ENCODE measurements at regions not wholly inside any gene's neighbourhood (a gene's known extent, or its start where the extent isn't known, plus 50 kb on each side); places are given as distances from the start of the nearest gene placed in this dataset.

GRCh38 chr16:6576606-6577005 lies 756.0 kb upstream of the RBFOX1 start:
- TF ChIP-seq, protein P1, sequence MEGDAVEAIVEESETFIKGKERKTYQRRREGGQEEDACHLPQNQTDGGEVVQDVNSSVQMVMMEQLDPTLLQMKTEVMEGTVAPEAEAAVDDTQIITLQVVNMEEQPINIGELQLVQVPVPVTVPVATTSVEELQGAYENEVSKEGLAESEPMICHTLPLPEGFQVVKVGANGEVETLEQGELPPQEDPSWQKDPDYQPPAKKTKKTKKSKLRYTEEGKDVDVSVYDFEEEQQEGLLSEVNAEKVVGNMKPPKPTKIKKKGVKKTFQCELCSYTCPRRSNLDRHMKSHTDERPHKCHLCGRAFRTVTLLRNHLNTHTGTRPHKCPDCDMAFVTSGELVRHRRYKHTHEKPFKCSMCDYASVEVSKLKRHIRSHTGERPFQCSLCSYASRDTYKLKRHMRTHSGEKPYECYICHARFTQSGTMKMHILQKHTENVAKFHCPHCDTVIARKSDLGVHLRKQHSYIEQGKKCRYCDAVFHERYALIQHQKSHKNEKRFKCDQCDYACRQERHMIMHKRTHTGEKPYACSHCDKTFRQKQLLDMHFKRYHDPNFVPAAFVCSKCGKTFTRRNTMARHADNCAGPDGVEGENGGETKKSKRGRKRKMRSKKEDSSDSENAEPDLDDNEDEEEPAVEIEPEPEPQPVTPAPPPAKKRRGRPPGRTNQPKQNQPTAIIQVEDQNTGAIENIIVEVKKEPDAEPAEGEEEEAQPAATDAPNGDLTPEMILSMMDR (conservative IDR thresholded peaks at IDR 0.05; ENCODE audit: low read depth, low read length) = no peak
- TF ChIP-seq BHLHE40 (IDR thresholded peaks at IDR 0.05; ENCODE audit: low read depth, low read length) (no peak), NFE2L2 (IDR thresholded peaks at IDR 0.05; ENCODE audit: low read depth, low read length) (no peak), RFX5 (IDR thresholded peaks at IDR 0.05; ENCODE audit: low read depth, low read length) (no peak)
